ENCODE measurements at regions not wholly inside any gene's neighbourhood (a gene's known extent, or its start where the extent isn't known, plus 50 kb on each side); places are given as distances from the start of the nearest gene placed in this dataset.

GRCh38 chr6:105695461-105695860, 292.6 kb upstream of the PREP start:
- TF ChIP-seq MYC (IDR thresholded peaks at IDR 0.05; ENCODE audit: low read depth, low read length) (no peak), EZH2 (IDR thresholded peaks at IDR 0.05; ENCODE audit: borderline replicate concordance, low read depth, low read length, severe bottlenecking) (no peak), JUN (IDR thresholded peaks at IDR 0.05; ENCODE audit: borderline replicate concordance, insufficient read depth, insufficient read length, low read depth) (no peak), MAX (IDR thresholded peaks at IDR 0.05; ENCODE audit: insufficient read depth, insufficient read length) (no peak)
- DNase-seq (ENCODE audit: low read depth, low spot score) (no peak), FAIRE-seq (no peak)
- Histone ChIP-seq H2AFZ (ENCODE audit: low read depth, low read length) (no peak overlapping the region), H3K9me1 (replicated peaks; ENCODE audit: control insufficient read depth, extremely low read depth, insufficient read depth, low read length) (no peaks in the 10 kb centered on the region), H3K4me3 (replicated peaks in 1 of 3; ENCODE audit: insufficient read depth in 1 of 3, low read depth in 1 of 3, low read length in 3 of 3) (no peak overlapping the region), H3K27ac (ENCODE audit: insufficient read depth, low read depth, low read length) (no peak overlapping the region), H3K36me3 (ENCODE audit: control insufficient read depth in 2 of 2, extremely low read depth in 1 of 2, insufficient read depth in 2 of 2, low read length in 2 of 2) (no peaks in the 10 kb centered on the region), H3K4me1 (ENCODE audit: control insufficient read depth, extremely low read depth, insufficient read depth, low read length) (no peaks in the 10 kb centered on the region), H3K79me2 (ENCODE audit: control insufficient read depth, insufficient read depth, low read length) (no peaks in the 10 kb centered on the region), H3K9ac (replicated peaks; ENCODE audit: extremely low read depth, insufficient read depth, low read length) (no peak overlapping the region), H3K9me3 (replicated peaks; ENCODE audit: control insufficient read depth, insufficient read depth, low read length) (no peaks in the 10 kb centered on the region), H3K4me2 (ENCODE audit: insufficient read depth, low read length) (no peak overlapping the region), H3K27me3 (ENCODE audit: control insufficient read depth in 2 of 2, insufficient read depth in 2 of 2, low read length in 2 of 2) (no peaks in the 10 kb centered on the region), H4K20me1 (replicated peaks; ENCODE audit: control insufficient read depth, extremely low read depth, insufficient read depth, low read length) (no peaks in the 10 kb centered on the region)
- dilution Hi-C loops (cut with MboI; ENCODE audit: extremely low pct_ligation_motif_present, low sequenced_read_pairs): no loop called here
- no TSS peak for BruUV-seq (replicated peaks)
- intact Hi-C loops (cut with micrococcal nuclease): no loop called here
- CTCF ChIA-PET: no interaction called here
- POLR2A ChIA-PET: no interaction called here

GRCh38 chr6:105692613-105693215, 289.8 kb upstream of the PREP start:
- no peaks in the 10 kb centered on the region for H3K4me1 ChIP-seq (ENCODE audit: control insufficient read depth, extremely low read depth, insufficient read depth, low read length)
- H3K9me3 ChIP-seq (replicated peaks; ENCODE audit: control insufficient read depth, insufficient read depth, low read length): no peaks in the 10 kb centered on the region
- no peak overlapping the region for H3K27ac ChIP-seq (ENCODE audit: insufficient read depth, low read depth, low read length)
- intact Hi-C loops (cut with micrococcal nuclease) (no loop called here), dilution Hi-C loops (cut with MboI; ENCODE audit: extremely low pct_ligation_motif_present, low sequenced_read_pairs) (no loop called here)
- TF ChIP-seq EZH2 (IDR thresholded peaks at IDR 0.05; ENCODE audit: borderline replicate concordance, low read depth, low read length, severe bottlenecking): no peak
- no peak for TF ChIP-seq POLR2A (IDR thresholded peaks at IDR 0.05; ENCODE audit: low read depth, low read length)
- no peak for TF ChIP-seq GATA2 (IDR thresholded peaks at IDR 0.05; ENCODE audit: insufficient read depth, insufficient read length, low read depth, low read length)
- no peak for TF ChIP-seq JUN (IDR thresholded peaks at IDR 0.05; ENCODE audit: borderline replicate concordance, insufficient read depth, insufficient read length, low read depth)
- no peak for TF ChIP-seq POLR2AphosphoS5 (IDR thresholded peaks at IDR 0.05; ENCODE audit: insufficient read depth, low read depth, low read length)
- no peak for TF ChIP-seq MAX (IDR thresholded peaks at IDR 0.05; ENCODE audit: insufficient read depth, insufficient read length)
- TF ChIP-seq CTCF (IDR thresholded peaks at IDR 0.05; ENCODE audit: extremely low read depth in 1 of 2, insufficient read depth in 1 of 2, low read depth in 1 of 2, low read length in 2 of 2): no peak
- TF ChIP-seq FOS (IDR thresholded peaks at IDR 0.05; ENCODE audit: borderline replicate concordance, insufficient read depth, low read length): no peak
- no peak for TF ChIP-seq MYC (IDR thresholded peaks at IDR 0.05; ENCODE audit: low read depth, low read length)
- ChIA-PET POLR2A (no interaction called here), CTCF (interaction anchor here (1.2 kb wide), 1 partner anchor 21 kb away, joined by 3 read pairs; no protein-coding TSS in a partner anchor)
- H2AFZ ChIP-seq (ENCODE audit: low read depth, low read length): no peak overlapping the region
- H3K4me2 ChIP-seq (ENCODE audit: insufficient read depth, low read length): no peak overlapping the region
- no peaks in the 10 kb centered on the region for H3K9me1 ChIP-seq (replicated peaks; ENCODE audit: control insufficient read depth, extremely low read depth, insufficient read depth, low read length)
- H3K36me3 ChIP-seq (ENCODE audit: control insufficient read depth in 2 of 2, extremely low read depth in 1 of 2, insufficient read depth in 2 of 2, low read length in 2 of 2): no peaks in the 10 kb centered on the region
- H3K4me3 ChIP-seq (replicated peaks in 1 of 3; ENCODE audit: insufficient read depth in 1 of 3, low read depth in 1 of 3, low read length in 3 of 3): no peak overlapping the region
- H3K79me2 ChIP-seq (ENCODE audit: control insufficient read depth, insufficient read depth, low read length): no peaks in the 10 kb centered on the region
- no peak for FAIRE-seq
- no peaks in the 10 kb centered on the region for H4K20me1 ChIP-seq (replicated peaks; ENCODE audit: control insufficient read depth, extremely low read depth, insufficient read depth, low read length)
- BruUV-seq (replicated peaks): no TSS peak
- no peak overlapping the region for H3K9ac ChIP-seq (replicated peaks; ENCODE audit: extremely low read depth, insufficient read depth, low read length)
- no peak for DNase-seq (ENCODE audit: low read depth, low spot score)
- H3K27me3 ChIP-seq (ENCODE audit: control insufficient read depth in 2 of 2, insufficient read depth in 2 of 2, low read length in 2 of 2): no peaks in the 10 kb centered on the region
